ENCODE measurements at regions not wholly inside any gene's neighbourhood (a gene's known extent, or its start where the extent isn't known, plus 50 kb on each side); places are given as distances from the start of the nearest gene placed in this dataset.

- no peak overlapping the region for H3K4me3 ChIP-seq (ENCODE audit: low read depth, low read length)
- H3K4me1 ChIP-seq (ENCODE audit: control insufficient read depth, insufficient read depth, low read length) = no peaks in the 10 kb centered on the region
- no peaks in the 10 kb centered on the region for H3K9me3 ChIP-seq (ENCODE audit: control insufficient read depth, insufficient read depth, low read depth, low read length)
- H3K27me3 ChIP-seq (ENCODE audit: control insufficient read depth, insufficient read depth, low read length) = no peaks in the 10 kb centered on the region
- no peak overlapping the region for H3K9ac ChIP-seq (ENCODE audit: low read length)
- H3K36me3 ChIP-seq (ENCODE audit: control insufficient read depth, insufficient read depth, low read length) = no peaks in the 10 kb centered on the region
- H3K27ac ChIP-seq (ENCODE audit: low read depth, low read length) = no peak overlapping the region
Observed at GRCh38 chr15:91578511-91578910, 275.0 kb upstream of the SLCO3A1 start.

- no peak overlapping the region for H3K9ac ChIP-seq (ENCODE audit: low read length)
- no peaks in the 10 kb centered on the region for H3K9me3 ChIP-seq (ENCODE audit: control insufficient read depth, insufficient read depth, low read depth, low read length)
- no peak overlapping the region for H3K27ac ChIP-seq (ENCODE audit: low read depth, low read length)
- H3K4me1 ChIP-seq (ENCODE audit: control insufficient read depth, insufficient read depth, low read length) = no peaks in the 10 kb centered on the region
- H3K36me3 ChIP-seq (ENCODE audit: control insufficient read depth, insufficient read depth, low read length) = no peaks in the 10 kb centered on the region
- H3K27me3 ChIP-seq (ENCODE audit: control insufficient read depth, insufficient read depth, low read length) = no peaks in the 10 kb centered on the region
- no peak overlapping the region for H3K4me3 ChIP-seq (ENCODE audit: low read depth, low read length)
Observed at GRCh38 chr15:91584895-91585294, 268.6 kb upstream of the SLCO3A1 start.

- Histone ChIP-seq H3K4me3 (ENCODE audit: low read depth, low read length) (no peak overlapping the region), H3K27me3 (ENCODE audit: control insufficient read depth, insufficient read depth, low read length) (no peaks in the 10 kb centered on the region), H3K27ac (ENCODE audit: low read depth, low read length) (no peak overlapping the region), H3K36me3 (ENCODE audit: control insufficient read depth, insufficient read depth, low read length) (no peaks in the 10 kb centered on the region), H3K4me1 (ENCODE audit: control insufficient read depth, insufficient read depth, low read length) (no peaks in the 10 kb centered on the region), H3K9me3 (ENCODE audit: control insufficient read depth, insufficient read depth, low read depth, low read length) (no peaks in the 10 kb centered on the region), H3K9ac (ENCODE audit: low read length) (no peak overlapping the region)
Observed at GRCh38 chr15:91586560-91586959, 266.9 kb upstream of the SLCO3A1 start.

GRCh38 chr15:91589360-91589759, 264.1 kb upstream of the SLCO3A1 start:
- Histone ChIP-seq H3K4me1 (ENCODE audit: control insufficient read depth, insufficient read depth, low read length) (no peaks in the 10 kb centered on the region), H3K4me3 (ENCODE audit: low read depth, low read length) (no peak overlapping the region), H3K9me3 (ENCODE audit: control insufficient read depth, insufficient read depth, low read depth, low read length) (no peaks in the 10 kb centered on the region), H3K9ac (ENCODE audit: low read length) (no peak overlapping the region), H3K27me3 (ENCODE audit: control insufficient read depth, insufficient read depth, low read length) (no peaks in the 10 kb centered on the region), H3K27ac (ENCODE audit: low read depth, low read length) (no peak overlapping the region), H3K36me3 (ENCODE audit: control insufficient read depth, insufficient read depth, low read length) (no peaks in the 10 kb centered on the region)

GRCh38 chr15:91592567-91592966, 260.9 kb upstream of the SLCO3A1 start:
- no peak overlapping the region for H3K4me3 ChIP-seq (ENCODE audit: low read depth, low read length)
- H3K27ac ChIP-seq (ENCODE audit: low read depth, low read length) = no peak overlapping the region
- H3K9me3 ChIP-seq (ENCODE audit: control insufficient read depth, insufficient read depth, low read depth, low read length) = no peaks in the 10 kb centered on the region
- no peaks in the 10 kb centered on the region for H3K36me3 ChIP-seq (ENCODE audit: control insufficient read depth, insufficient read depth, low read length)
- H3K27me3 ChIP-seq (ENCODE audit: control insufficient read depth, insufficient read depth, low read length) = peaks cover under 1% of the 10 kb centered on the region; the same call in 1 of the 2 replicates
- no peaks in the 10 kb centered on the region for H3K4me1 ChIP-seq (ENCODE audit: control insufficient read depth, insufficient read depth, low read length)
- H3K9ac ChIP-seq (ENCODE audit: low read length) = no peak overlapping the region

GRCh38 chr15:91593067-91593466, 260.4 kb upstream of the SLCO3A1 start:
- no peak overlapping the region for H3K27ac ChIP-seq (ENCODE audit: low read depth, low read length)
- H3K36me3 ChIP-seq (ENCODE audit: control insufficient read depth, insufficient read depth, low read length) = no peaks in the 10 kb centered on the region
- no peak overlapping the region for H3K9ac ChIP-seq (ENCODE audit: low read length)
- no peak overlapping the region for H3K4me3 ChIP-seq (ENCODE audit: low read depth, low read length)
- no peaks in the 10 kb centered on the region for H3K4me1 ChIP-seq (ENCODE audit: control insufficient read depth, insufficient read depth, low read length)
- no peaks in the 10 kb centered on the region for H3K9me3 ChIP-seq (ENCODE audit: control insufficient read depth, insufficient read depth, low read depth, low read length)
- peaks cover 5% of the 10 kb centered on the region; the same call in 1 of the 2 replicates for H3K27me3 ChIP-seq (ENCODE audit: control insufficient read depth, insufficient read depth, low read length)

GRCh38 chr15:91593653-91594052, 259.9 kb upstream of the SLCO3A1 start:
- H3K9ac ChIP-seq (ENCODE audit: low read length) = no peak overlapping the region
- no peak overlapping the region for H3K4me3 ChIP-seq (ENCODE audit: low read depth, low read length)
- H3K27me3 ChIP-seq (ENCODE audit: control insufficient read depth, insufficient read depth, low read length) = peaks cover 5% of the 10 kb centered on the region; the same call in 1 of the 2 replicates
- H3K36me3 ChIP-seq (ENCODE audit: control insufficient read depth, insufficient read depth, low read length) = no peaks in the 10 kb centered on the region
- H3K27ac ChIP-seq (ENCODE audit: low read depth, low read length) = no peak overlapping the region
- H3K4me1 ChIP-seq (ENCODE audit: control insufficient read depth, insufficient read depth, low read length) = no peaks in the 10 kb centered on the region
- H3K9me3 ChIP-seq (ENCODE audit: control insufficient read depth, insufficient read depth, low read depth, low read length) = no peaks in the 10 kb centered on the region

- H3K27ac ChIP-seq (ENCODE audit: low read depth, low read length) = no peak overlapping the region
- no peaks in the 10 kb centered on the region for H3K36me3 ChIP-seq (ENCODE audit: control insufficient read depth, insufficient read depth, low read length)
- peaks cover 5% of the 10 kb centered on the region; the same call in 1 of the 2 replicates for H3K27me3 ChIP-seq (ENCODE audit: control insufficient read depth, insufficient read depth, low read length)
- no peaks in the 10 kb centered on the region for H3K4me1 ChIP-seq (ENCODE audit: control insufficient read depth, insufficient read depth, low read length)
- no peak overlapping the region for H3K4me3 ChIP-seq (ENCODE audit: low read depth, low read length)
- no peaks in the 10 kb centered on the region for H3K9me3 ChIP-seq (ENCODE audit: control insufficient read depth, insufficient read depth, low read depth, low read length)
- H3K9ac ChIP-seq (ENCODE audit: low read length) = no peak overlapping the region
Observed at GRCh38 chr15:91599261-91599660, 254.2 kb upstream of the SLCO3A1 start.

- Histone ChIP-seq H3K4me1 (ENCODE audit: control insufficient read depth, insufficient read depth, low read length) (no peaks in the 10 kb centered on the region), H3K27me3 (ENCODE audit: control insufficient read depth, insufficient read depth, low read length) (no peaks in the 10 kb centered on the region; the same call in 1 of the 2 replicates)
Observed at GRCh38 chr15:91603384-91604080, 250.0 kb upstream of the SLCO3A1 start.

GRCh38 chr15:91604122-91604521, 249.4 kb upstream of the SLCO3A1 start:
- Histone ChIP-seq H3K4me3 (ENCODE audit: low read depth, low read length) (no peak overlapping the region), H3K9me3 (ENCODE audit: control insufficient read depth, insufficient read depth, low read depth, low read length) (no peaks in the 10 kb centered on the region), H3K9ac (ENCODE audit: low read length) (no peak overlapping the region), H3K27ac (ENCODE audit: low read depth, low read length) (no peak overlapping the region), H3K27me3 (ENCODE audit: control insufficient read depth, insufficient read depth, low read length) (no peaks in the 10 kb centered on the region; the same call in 1 of the 2 replicates), H3K4me1 (ENCODE audit: control insufficient read depth, insufficient read depth, low read length) (no peaks in the 10 kb centered on the region), H3K36me3 (ENCODE audit: control insufficient read depth, insufficient read depth, low read length) (no peaks in the 10 kb centered on the region)

More at GRCh38 chr15:91603384-91604080, 250.0 kb upstream of the SLCO3A1 start:
- H3K9ac ChIP-seq (ENCODE audit: low read length) = no peak overlapping the region
- no peaks in the 10 kb centered on the region for H3K9me3 ChIP-seq (ENCODE audit: control insufficient read depth, insufficient read depth, low read depth, low read length)
- H3K27ac ChIP-seq (ENCODE audit: low read depth, low read length) = no peak overlapping the region
- H3K4me3 ChIP-seq (ENCODE audit: low read depth, low read length) = no peak overlapping the region
- H3K36me3 ChIP-seq (ENCODE audit: control insufficient read depth, insufficient read depth, low read length) = no peaks in the 10 kb centered on the region

GRCh38 chr15:91605576-91605975, 247.9 kb upstream of the SLCO3A1 start:
- Histone ChIP-seq H3K27me3 (ENCODE audit: control insufficient read depth, insufficient read depth, low read length) (no peaks in the 10 kb centered on the region), H3K36me3 (ENCODE audit: control insufficient read depth, insufficient read depth, low read length) (no peaks in the 10 kb centered on the region), H3K9me3 (ENCODE audit: control insufficient read depth, insufficient read depth, low read depth, low read length) (no peaks in the 10 kb centered on the region), H3K27ac (ENCODE audit: low read depth, low read length) (no peak overlapping the region), H3K4me3 (ENCODE audit: low read depth, low read length) (no peak overlapping the region), H3K4me1 (ENCODE audit: control insufficient read depth, insufficient read depth, low read length) (no peaks in the 10 kb centered on the region), H3K9ac (ENCODE audit: low read length) (no peak overlapping the region)

Measured in HUES6 (cell line).